ENCODE measurements at regions not wholly inside any gene's neighbourhood (a gene's known extent, or its start where the extent isn't known, plus 50 kb on each side); places are given as distances from the start of the nearest gene placed in this dataset. TPM values are rescaled to one million over a fixed set of nuclear protein-coding genes. Genes with fewer than 3 reads are reported as not detected.
"Not testable (repeated sequence)": the region's sequence is repeated elsewhere in the genome, so short reads cannot be mapped to it uniquely, and the experiment has no call there.

DNA sequence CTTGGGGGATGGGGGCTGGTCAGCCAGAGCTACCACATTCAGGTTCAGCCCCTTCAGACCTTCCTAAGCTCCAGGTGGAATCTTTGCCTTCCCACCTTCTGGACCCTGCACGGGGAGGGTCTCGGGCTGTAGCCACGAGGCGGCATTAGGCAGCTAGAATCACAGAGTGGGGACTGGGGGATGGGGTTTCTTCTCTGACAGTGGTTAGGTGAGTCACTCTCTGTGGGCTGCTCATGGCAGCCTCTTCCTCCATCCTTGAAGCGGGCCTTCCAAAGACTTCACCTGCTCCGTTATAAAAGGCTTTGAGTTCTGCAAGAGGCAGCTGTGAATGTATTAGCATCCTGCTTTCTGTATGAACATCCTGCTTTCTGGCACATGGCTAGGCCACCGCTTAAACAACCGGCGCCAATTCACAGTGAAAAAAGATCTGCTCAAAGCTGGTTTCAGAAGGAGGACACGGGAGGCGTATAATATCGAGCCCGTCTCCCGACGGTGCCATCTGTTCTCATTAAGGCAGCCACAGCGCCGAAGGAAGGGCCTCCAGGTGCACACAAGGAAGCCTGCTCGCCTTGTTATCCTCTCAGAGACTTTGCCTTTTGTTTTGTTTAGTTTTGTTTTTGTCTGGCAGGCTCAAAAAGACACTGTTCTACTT, 74.3 kb upstream of the IGFBP7 start:
- Histone ChIP-seq H3K27ac (ENCODE audit: low read depth, low read length) (no peak overlapping the region), H3K27me3 (ENCODE audit: control insufficient read depth in 3 of 3, insufficient read depth in 3 of 3, low read length in 3 of 3) (no peaks in the 10 kb centered on the region), H3K4me1 (ENCODE audit: control insufficient read depth in 3 of 3, insufficient read depth in 3 of 3, low read length in 3 of 3) (no peaks in the 10 kb centered on the region), H3K9ac (ENCODE audit: low read depth in 1 of 3, low read length in 3 of 3) (no peak overlapping the region), H3K9me3 (ENCODE audit: control insufficient read depth in 3 of 3, low read length in 3 of 3) (no peaks in the 10 kb centered on the region), H3K4me3 (ENCODE audit: low read length in 3 of 3) (no peak overlapping the region), H3K36me3 (ENCODE audit: control insufficient read depth in 3 of 3, insufficient read depth in 3 of 3, low read length in 3 of 3) (no peaks in the 10 kb centered on the region)

DNA sequence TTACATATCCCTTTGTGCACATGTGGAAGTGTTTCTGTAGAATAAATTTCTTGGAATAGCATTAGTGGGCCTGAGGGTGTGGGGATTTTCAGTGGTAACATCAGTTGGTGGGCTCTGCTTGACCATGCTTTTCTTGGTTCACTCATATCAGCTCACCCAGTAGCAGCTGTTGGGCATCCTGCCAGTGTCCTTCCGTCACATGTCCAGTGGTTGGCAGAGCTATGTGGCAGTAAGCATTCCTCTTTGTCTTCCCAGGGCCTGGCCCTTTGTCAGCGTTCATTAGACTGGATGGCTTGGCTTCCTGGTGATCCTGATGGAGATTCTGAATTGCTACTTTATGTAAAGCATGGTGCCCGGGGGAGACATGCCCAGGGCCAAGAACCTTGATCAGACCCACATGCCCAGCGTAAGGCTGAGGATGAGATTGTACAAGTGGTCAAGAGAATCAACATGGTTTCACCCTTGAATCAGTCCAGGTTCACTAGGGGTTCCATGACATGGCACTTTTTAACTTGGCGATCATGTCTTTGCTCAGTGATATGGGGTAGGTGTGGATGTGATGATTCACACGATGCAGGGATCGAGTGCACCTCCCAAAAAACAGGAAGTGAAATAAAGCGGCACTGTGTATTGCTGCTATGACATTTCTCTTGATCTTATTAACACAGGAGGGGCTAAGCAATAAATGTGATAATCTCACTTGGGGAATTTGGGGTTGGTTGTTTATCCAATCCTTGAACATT, 72.1 kb upstream of the IGFBP7 start:
- Histone ChIP-seq H3K9me3 (ENCODE audit: control insufficient read depth in 3 of 3, low read length in 3 of 3) (no peaks in the 10 kb centered on the region), H3K27me3 (ENCODE audit: control insufficient read depth in 3 of 3, insufficient read depth in 3 of 3, low read length in 3 of 3) (no peaks in the 10 kb centered on the region), H3K27ac (ENCODE audit: low read depth, low read length) (no peak overlapping the region), H3K9ac (ENCODE audit: low read depth in 1 of 3, low read length in 3 of 3) (no peak overlapping the region), H3K4me1 (ENCODE audit: control insufficient read depth in 3 of 3, insufficient read depth in 3 of 3, low read length in 3 of 3) (no peaks in the 10 kb centered on the region), H3K36me3 (ENCODE audit: control insufficient read depth in 3 of 3, insufficient read depth in 3 of 3, low read length in 3 of 3) (no peaks in the 10 kb centered on the region), H3K4me3 (ENCODE audit: low read length in 3 of 3) (no peak overlapping the region)

GRCh38 chr4:57173136-57173535, 63.0 kb upstream of the IGFBP7 start:
- not testable (repeated sequence) for H3K36me3 ChIP-seq (ENCODE audit: control insufficient read depth in 3 of 3, insufficient read depth in 3 of 3, low read length in 3 of 3); H3K9ac ChIP-seq (ENCODE audit: low read depth in 1 of 3, low read length in 3 of 3); H3K27me3 ChIP-seq (ENCODE audit: control insufficient read depth in 3 of 3, insufficient read depth in 3 of 3, low read length in 3 of 3); H3K4me3 ChIP-seq (ENCODE audit: low read length in 3 of 3); H3K4me1 ChIP-seq (ENCODE audit: control insufficient read depth in 3 of 3, insufficient read depth in 3 of 3, low read length in 3 of 3); H3K9me3 ChIP-seq (ENCODE audit: control insufficient read depth in 3 of 3, low read length in 3 of 3); H3K27ac ChIP-seq (ENCODE audit: low read depth, low read length)

DNA sequence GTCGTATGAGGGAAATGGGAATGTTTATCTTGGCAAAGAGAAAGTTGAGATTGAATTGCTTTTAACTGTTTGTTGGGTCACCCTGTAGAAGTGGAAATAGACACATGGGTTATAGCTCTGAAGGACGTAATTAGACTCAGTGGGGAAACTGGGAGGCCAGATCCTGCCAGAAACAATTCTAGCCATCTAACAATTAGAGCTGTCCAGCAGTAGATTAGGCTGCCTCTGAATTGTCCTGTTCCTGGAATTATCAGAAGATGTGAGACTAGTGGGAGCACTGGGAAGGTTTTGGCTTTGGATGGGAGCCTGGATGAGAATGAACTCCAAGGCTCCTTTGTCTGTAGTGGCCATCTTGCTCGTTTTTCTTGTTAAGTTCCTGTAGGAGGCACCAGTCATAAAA, 61.9 kb upstream of the IGFBP7 start:
- H3K4me1 ChIP-seq (ENCODE audit: control insufficient read depth in 3 of 3, insufficient read depth in 3 of 3, low read length in 3 of 3), result no peaks in the 10 kb centered on the region
- no peaks in the 10 kb centered on the region for H3K9me3 ChIP-seq (ENCODE audit: control insufficient read depth in 3 of 3, low read length in 3 of 3)
- H3K36me3 ChIP-seq (ENCODE audit: control insufficient read depth in 3 of 3, insufficient read depth in 3 of 3, low read length in 3 of 3), result no peaks in the 10 kb centered on the region
- H3K4me3 ChIP-seq (ENCODE audit: low read length in 3 of 3), result no peak overlapping the region
- no peaks in the 10 kb centered on the region for H3K27me3 ChIP-seq (ENCODE audit: control insufficient read depth in 3 of 3, insufficient read depth in 3 of 3, low read length in 3 of 3)
- no peak overlapping the region for H3K9ac ChIP-seq (ENCODE audit: low read depth in 1 of 3, low read length in 3 of 3)
- H3K27ac ChIP-seq (ENCODE audit: low read depth, low read length), result no peak overlapping the region

DNA sequence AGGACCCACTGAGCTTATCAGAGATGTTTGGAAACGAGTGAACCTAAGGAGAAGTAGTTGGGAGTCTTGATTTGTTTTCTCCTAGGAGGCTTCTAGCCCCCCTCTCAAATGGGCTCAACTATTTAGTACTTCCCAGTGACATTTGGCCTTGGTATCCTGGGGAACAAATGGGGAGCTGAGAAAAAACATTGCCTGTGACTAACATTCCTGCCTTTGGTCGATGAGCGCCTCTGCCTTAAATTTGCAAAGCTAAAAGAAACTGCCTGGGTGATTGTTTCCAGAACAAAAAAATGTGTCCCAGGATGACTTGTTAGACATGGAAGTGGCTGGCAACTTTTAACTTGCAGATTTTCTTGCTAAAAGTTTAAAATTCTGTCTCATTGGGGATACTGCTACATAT, 58.8 kb upstream of the IGFBP7 start:
- Histone ChIP-seq H3K4me1 (ENCODE audit: control insufficient read depth in 3 of 3, insufficient read depth in 3 of 3, low read length in 3 of 3) (peaks cover 0 to 6% (median 3%) of the 10 kb centered on the region in 3 donors), H3K27ac (ENCODE audit: low read depth, low read length) (no peak overlapping the region), H3K9me3 (ENCODE audit: control insufficient read depth in 3 of 3, low read length in 3 of 3) (no peaks in the 10 kb centered on the region), H3K27me3 (ENCODE audit: control insufficient read depth in 3 of 3, insufficient read depth in 3 of 3, low read length in 3 of 3) (peaks cover 0 to 5% (median 3%) of the 10 kb centered on the region in 3 donors), H3K36me3 (ENCODE audit: control insufficient read depth in 3 of 3, insufficient read depth in 3 of 3, low read length in 3 of 3) (no peaks in the 10 kb centered on the region), H3K9ac (ENCODE audit: low read depth in 1 of 3, low read length in 3 of 3) (no peak overlapping the region), H3K4me3 (ENCODE audit: low read length in 3 of 3) (no peak overlapping the region)

DNA sequence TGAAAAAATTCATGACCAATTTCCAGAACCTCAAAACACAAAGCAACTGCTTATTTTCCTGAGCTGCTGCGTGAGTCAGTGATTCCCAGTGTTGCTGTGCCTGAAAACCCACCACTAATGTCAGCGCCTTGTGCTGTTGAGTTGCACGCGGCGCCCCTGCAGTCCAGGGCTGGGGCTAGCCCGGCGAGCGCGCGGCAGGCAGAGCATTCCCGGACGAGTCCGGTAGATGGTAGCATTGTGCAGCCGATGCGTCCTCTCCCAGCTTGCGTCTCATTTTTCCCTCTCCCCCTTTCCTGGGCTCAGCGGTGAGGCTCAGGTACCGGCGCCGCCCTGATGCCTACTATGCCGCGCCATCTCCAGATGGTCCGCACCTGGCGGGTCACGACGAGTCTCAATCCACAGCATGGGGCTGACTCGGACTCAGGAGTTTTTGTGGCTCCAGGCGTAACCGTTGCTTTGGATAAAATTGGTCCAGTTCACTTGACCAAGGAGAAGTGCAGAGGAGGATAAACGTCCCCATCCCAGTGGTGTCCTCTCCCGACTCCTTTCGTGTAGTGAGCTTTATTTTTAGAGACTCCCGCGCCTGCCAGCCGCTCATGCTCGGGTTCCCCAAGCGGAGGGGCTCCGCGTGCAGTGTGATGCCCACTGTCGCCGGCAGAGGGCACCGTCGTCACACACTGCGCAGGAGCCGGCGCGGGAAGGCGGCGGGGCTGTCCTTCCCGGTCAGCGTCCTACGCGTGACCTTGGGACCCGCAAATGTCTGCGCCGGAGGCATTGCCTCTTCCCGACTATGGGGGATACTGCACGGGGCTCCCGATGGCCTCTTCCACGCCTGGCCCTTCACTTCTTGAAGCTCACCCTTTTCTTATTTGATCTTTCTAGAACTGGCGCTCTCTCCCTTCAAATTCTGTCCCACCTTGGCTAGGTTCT, 53.6 kb upstream of the IGFBP7 start:
- Histone ChIP-seq H3K4me1 (ENCODE audit: control insufficient read depth in 3 of 3, insufficient read depth in 3 of 3, low read length in 3 of 3) (peaks cover 6 to 10% (median 6%) of the 10 kb centered on the region in 3 donors), H3K9me3 (ENCODE audit: control insufficient read depth in 3 of 3, low read length in 3 of 3) (no peaks in the 10 kb centered on the region), H3K36me3 (ENCODE audit: control insufficient read depth in 3 of 3, insufficient read depth in 3 of 3, low read length in 3 of 3) (no peaks in the 10 kb centered on the region), H3K9ac (ENCODE audit: low read depth in 1 of 3, low read length in 3 of 3) (peak overlapping the region; percentile 57 to 72 (median 60)), H3K27ac (ENCODE audit: low read depth, low read length) (peak overlapping the region; percentile 42), H3K27me3 (ENCODE audit: control insufficient read depth in 3 of 3, insufficient read depth in 3 of 3, low read length in 3 of 3) (peaks cover 0 to 5% (median 3%) of the 10 kb centered on the region in 3 donors), H3K4me3 (ENCODE audit: low read length in 3 of 3) (peak overlapping the region; percentile 73 to 83 (median 82))

- Histone ChIP-seq H3K27me3 (ENCODE audit: control insufficient read depth in 3 of 3, insufficient read depth in 3 of 3, low read length in 3 of 3) (peaks cover 0 to 5% (median 3%) of the 10 kb centered on the region in 3 donors), H3K4me1 (ENCODE audit: control insufficient read depth in 3 of 3, insufficient read depth in 3 of 3, low read length in 3 of 3) (peaks cover 6 to 10% (median 6%) of the 10 kb centered on the region in 3 donors)
Observed at GRCh38 chr4:57162499-57163019, 52.4 kb upstream of the IGFBP7 start.

More at GRCh38 chr4:57162499-57163019, 52.4 kb upstream of the IGFBP7 start:
- Histone ChIP-seq H3K9me3 (ENCODE audit: control insufficient read depth in 3 of 3, low read length in 3 of 3) (no peaks in the 10 kb centered on the region), H3K9ac (ENCODE audit: low read depth in 1 of 3, low read length in 3 of 3) (no peak overlapping the region), H3K36me3 (ENCODE audit: control insufficient read depth in 3 of 3, insufficient read depth in 3 of 3, low read length in 3 of 3) (no peaks in the 10 kb centered on the region), H3K27ac (ENCODE audit: low read depth, low read length) (no peak overlapping the region), H3K4me3 (ENCODE audit: low read length in 3 of 3) (no peak overlapping the region)

Small RNA genes lying in the stretch of these regions (small RNA-seq; reads per million reads assigned to genes)
- not detected for gene SRIP1

All from skeletal muscle tissue (tissue), 4 donors.